NB4 (cell line): ENCODE measurements at regions not wholly inside any gene's neighbourhood (a gene's known extent, or its start where the extent isn't known, plus 50 kb on each side); places are given as distances from the start of the nearest gene placed in this dataset.

Source experiments
- DNase-seq: peaks from one replicate; pipeline ENCODE4 v3.0.0; 2010; ENCODE audit warnings: low read depth
- H3K4me3 ChIP-seq: one replicate; pipeline ENCODE4 v1.5.1; 2011; ENCODE audit warnings: mild to moderate bottlenecking, low read depth, low read length, moderate library complexity
- CTCF ChIP-seq: IDR thresholded peaks from one replicate; pipeline ENCODE4 v1.5.1; 2012; ENCODE audit warnings: low read depth, low read length
- MYC ChIP-seq: IDR thresholded peaks from 2 replicates; pipeline ENCODE4 v1.6.1; 2011; ENCODE audit warnings: low read depth, low read length
- POLR2A ChIP-seq: IDR thresholded peaks from 2 replicates; pipeline ENCODE4 v1.6.1; 2011; ENCODE audit warnings: mild to moderate bottlenecking; ENCODE audit not compliant: insufficient read length; ENCODE audit errors: extremely low read depth
- TF ChIP-seq, protein P1 (sequence below): IDR thresholded peaks from 2 replicates; pipeline ENCODE4 v1.6.1; 2011; ENCODE audit warnings: low read depth, low read length

DNA sequence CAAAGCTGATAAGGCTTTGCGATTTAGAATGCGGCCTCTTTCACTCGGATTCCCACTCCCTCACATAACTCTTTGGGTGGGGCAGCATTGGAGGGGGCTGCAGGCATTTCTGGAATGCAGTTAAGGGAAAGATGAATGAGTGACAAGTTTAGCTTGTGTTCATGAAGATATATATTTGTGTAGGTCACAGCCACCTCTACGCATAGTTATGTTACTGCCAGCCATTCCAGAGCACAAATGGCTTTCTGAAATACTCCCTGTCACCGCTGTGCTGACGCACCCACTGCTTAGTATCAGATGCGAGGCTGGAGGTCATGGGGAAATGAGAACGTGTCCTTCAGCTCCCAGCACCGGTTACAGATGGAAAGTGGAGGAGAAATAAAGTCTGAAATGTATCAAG, 54.1 kb upstream of the ATP1A1 start:
- no peak overlapping the region for H3K4me3 ChIP-seq
- TF ChIP-seq POLR2A (no peak), MYC (no peak), CTCF (no peak)
- TF ChIP-seq, protein P1, sequence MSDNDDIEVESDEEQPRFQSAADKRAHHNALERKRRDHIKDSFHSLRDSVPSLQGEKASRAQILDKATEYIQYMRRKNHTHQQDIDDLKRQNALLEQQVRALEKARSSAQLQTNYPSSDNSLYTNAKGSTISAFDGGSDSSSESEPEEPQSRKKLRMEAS: no peak
- DNase-seq: no peak

DNA sequence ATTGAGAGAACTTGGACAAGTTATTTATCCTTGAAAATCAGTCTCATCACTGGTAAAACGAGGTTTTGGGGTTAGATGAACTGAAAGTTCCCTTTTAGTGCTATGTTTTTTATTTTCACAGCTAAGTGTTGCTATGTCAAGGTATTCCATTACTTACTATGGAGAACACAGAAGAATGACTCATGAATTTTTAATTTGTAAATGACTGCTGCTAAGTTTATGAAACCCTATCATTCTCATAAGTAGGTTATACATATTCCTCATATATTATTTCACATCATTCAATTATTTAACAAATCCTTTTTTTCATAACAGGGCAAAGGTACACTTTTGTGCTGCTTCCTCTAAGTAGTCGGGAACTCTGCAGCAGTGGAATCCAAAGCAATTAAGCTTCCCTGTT, 52.2 kb upstream of the ATP1A1 start:
- no peak overlapping the region for H3K4me3 ChIP-seq
- TF ChIP-seq, protein P1: no peak
- no peak for TF ChIP-seq CTCF
- TF ChIP-seq POLR2A: no peak
- no peak for TF ChIP-seq MYC
- DNase-seq: no peak

GRCh38 chr1:116321766-116322175, 51.3 kb upstream of the ATP1A1 start:
- DNase-seq: no peak
- no peak overlapping the region for H3K4me3 ChIP-seq

DNA sequence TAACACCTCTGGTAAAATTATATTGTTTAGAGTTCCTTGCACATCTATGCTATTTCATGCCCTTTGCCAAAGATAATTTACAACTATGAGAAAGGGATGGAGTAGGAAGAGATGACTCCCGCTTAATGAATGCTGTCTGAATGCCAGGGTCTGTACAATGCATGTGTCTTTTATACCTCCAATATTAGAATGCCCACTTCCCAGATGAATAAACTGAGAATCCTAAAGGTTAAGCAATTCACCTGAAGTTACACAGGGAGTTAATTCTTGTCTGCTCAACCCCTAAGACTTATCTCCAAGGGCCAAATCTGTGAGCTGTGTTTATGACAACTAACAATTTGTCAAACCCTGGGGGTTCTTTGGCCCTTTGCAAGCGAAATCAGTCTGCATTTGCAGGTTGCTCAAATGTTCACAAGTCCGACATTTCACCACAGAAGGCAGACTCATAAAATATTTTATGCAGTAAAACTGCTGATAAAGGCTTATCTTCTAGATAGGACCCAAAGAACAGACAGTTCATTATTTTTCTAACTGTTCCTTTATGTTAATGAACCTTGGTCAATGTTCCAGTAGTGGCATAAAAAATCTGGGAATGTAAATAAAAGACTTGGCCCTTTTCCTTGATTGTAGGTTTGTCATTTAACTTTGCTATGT, 50.2 kb upstream of the ATP1A1 start:
- no peak overlapping the region for H3K4me3 ChIP-seq
- TF ChIP-seq POLR2A (no peak), MYC (no peak), CTCF (no peak)
- TF ChIP-seq, protein P1: no peak
- DNase-seq: no peak

More at GRCh38 chr1:116321766-116322175, 51.3 kb upstream of the ATP1A1 start:
- no peak for TF ChIP-seq POLR2A
